ENCODE measurements at regions not wholly inside any gene's neighbourhood (a gene's known extent, or its start where the extent isn't known, plus 50 kb on each side); places are given as distances from the start of the nearest gene placed in this dataset.

GRCh38 chr22:34943830-34944229, 122.1 kb upstream of the ISX start:
- no peak for DNase-seq

GRCh38 chr22:34946339-34946985, 119.5 kb upstream of the ISX start:
- no peak for DNase-seq

GRCh38 chr22:34950489-34950888, 115.5 kb upstream of the ISX start:
- no peak for DNase-seq

GRCh38 chr22:34951212-34951611, 114.7 kb upstream of the ISX start:
- DNase-seq: no peak

GRCh38 chr22:34960005-34960404, 106.0 kb upstream of the ISX start:
- no peak for DNase-seq

GRCh38 chr22:34966980-34967565, 98.9 kb upstream of the ISX start:
- no peak for DNase-seq

GRCh38 chr22:34969001-34969790, 96.8 kb upstream of the ISX start:
- no peak for DNase-seq

- DNase-seq: no peak
Measured at GRCh38 chr22:34971456-34971855, 94.5 kb upstream of the ISX start.

GRCh38 chr22:34972191-34972897, 93.6 kb upstream of the ISX start:
- DNase-seq: no peak

GRCh38 chr22:34973016-34973415, 92.9 kb upstream of the ISX start:
- no peak for DNase-seq

- no peak for DNase-seq
Measured at GRCh38 chr22:34973926-34974325, 92.0 kb upstream of the ISX start.

- no peak for DNase-seq
Measured at GRCh38 chr22:34975721-34976120, 90.2 kb upstream of the ISX start.

- no peak for DNase-seq
Measured at GRCh38 chr22:34976474-34976873, 89.5 kb upstream of the ISX start.

GRCh38 chr22:34976886-34977285, 89.1 kb upstream of the ISX start:
- no peak for DNase-seq

GRCh38 chr22:34986523-34986922, 79.4 kb upstream of the ISX start:
- DNase-seq: no peak

- DNase-seq: no peak
Measured at GRCh38 chr22:34992672-34993071, 73.3 kb upstream of the ISX start.

GRCh38 chr22:34993548-34993947, 72.4 kb upstream of the ISX start:
- no peak for DNase-seq

- no peak for DNase-seq
Measured at GRCh38 chr22:34997633-34998299, 68.2 kb upstream of the ISX start.

GRCh38 chr22:34998921-34999320, 67.0 kb upstream of the ISX start:
- no peak for DNase-seq

- no peak for DNase-seq
Measured at GRCh38 chr22:35008213-35008612, 57.7 kb upstream of the ISX start.

- no peak for DNase-seq
Measured at GRCh38 chr22:35010543-35010942, 55.4 kb upstream of the ISX start.

GRCh38 chr22:35014812-35015211, 51.1 kb upstream of the ISX start:
- DNase-seq: no peak

All from NCI-H2171 treated with DMSO at 0.1 percent for 48 hours (cell line).